ENCODE measurements at regions not wholly inside any gene's neighbourhood (a gene's known extent, or its start where the extent isn't known, plus 50 kb on each side); places are given as distances from the start of the nearest gene placed in this dataset.

- Histone ChIP-seq H3K79me2 (ENCODE audit: control insufficient read depth, insufficient read depth, low read length) (no peaks in the 10 kb centered on the region), H3K9me1 (ENCODE audit: control insufficient read depth, extremely low read depth, insufficient read depth, low read length) (no peaks in the 10 kb centered on the region), H2AFZ (ENCODE audit: control insufficient read depth, low read length) (no peak overlapping the region), H3K27ac (ENCODE audit: control insufficient read depth, insufficient read depth, low read length) (no peak overlapping the region), H3K36me3 (ENCODE audit: control insufficient read depth in 2 of 2, extremely low read depth in 1 of 2, insufficient read depth in 2 of 2, low read length in 2 of 2) (no peaks in the 10 kb centered on the region), H3K4me3 (ENCODE audit: control insufficient read depth in 2 of 3, extremely low read depth in 1 of 3, insufficient read depth in 2 of 3, low read depth in 1 of 3, low read length in 3 of 3) (no peak overlapping the region), H3K9me3 (ENCODE audit: control insufficient read depth, low read depth, low read length) (no peaks in the 10 kb centered on the region), H3K4me2 (ENCODE audit: control insufficient read depth, extremely low read depth, insufficient read depth, low read depth, low read length) (no peak overlapping the region), H3K4me1 (ENCODE audit: control insufficient read depth, extremely low read depth, insufficient read depth, low read length) (no peaks in the 10 kb centered on the region), H4K20me1 (ENCODE audit: control insufficient read depth, extremely low read depth, insufficient read depth, low read length) (no peaks in the 10 kb centered on the region), H3K9ac (ENCODE audit: control insufficient read depth, extremely low read depth, insufficient read depth, low read length) (no peak overlapping the region), H3K27me3 (ENCODE audit: control insufficient read depth, extremely low read depth, insufficient read depth, low read length) (no peaks in the 10 kb centered on the region)
- dilution Hi-C loops (cut with MboI; ENCODE audit: extremely low pct_ligation_motif_present, low sequenced_read_pairs) = no loop called here
- no peak for DNase-seq (ENCODE audit: low read depth, low spot score)
- no peak for FAIRE-seq
- TF ChIP-seq CTCF (optimal IDR thresholded peaks at IDR 0.05 in 1 of 3, IDR thresholded peaks at IDR 0.05 in 1 of 3, conservative IDR thresholded peaks at IDR 0.05 in 1 of 3; ENCODE audit: extremely low read depth in 1 of 3, insufficient read depth in 2 of 3, low read length in 3 of 3) (no peak), EZH2 (IDR thresholded peaks at IDR 0.05; ENCODE audit: low read length) (no peak)
Measured at GRCh38 chr3:87498358-87499080, 222.1 kb upstream of the POU1F1 start.

GRCh38 chr3:87495938-87496337 is 219.6 kb upstream of the POU1F1 start:
- no peak for TF ChIP-seq EZH2 (IDR thresholded peaks at IDR 0.05; ENCODE audit: low read length)
- no peak for TF ChIP-seq CTCF (optimal IDR thresholded peaks at IDR 0.05 in 1 of 3, IDR thresholded peaks at IDR 0.05 in 1 of 3, conservative IDR thresholded peaks at IDR 0.05 in 1 of 3; ENCODE audit: extremely low read depth in 1 of 3, insufficient read depth in 2 of 3, low read length in 3 of 3)
- H3K9ac ChIP-seq (ENCODE audit: control insufficient read depth, extremely low read depth, insufficient read depth, low read length) = no peak overlapping the region
- H3K27me3 ChIP-seq (ENCODE audit: control insufficient read depth, extremely low read depth, insufficient read depth, low read length) = no peaks in the 10 kb centered on the region
- FAIRE-seq = no peak
- DNase-seq (ENCODE audit: low read depth, low spot score) = no peak
- no peaks in the 10 kb centered on the region for H4K20me1 ChIP-seq (ENCODE audit: control insufficient read depth, extremely low read depth, insufficient read depth, low read length)
- H3K36me3 ChIP-seq (ENCODE audit: control insufficient read depth in 2 of 2, extremely low read depth in 1 of 2, insufficient read depth in 2 of 2, low read length in 2 of 2) = no peaks in the 10 kb centered on the region
- H3K9me3 ChIP-seq (ENCODE audit: control insufficient read depth, low read depth, low read length) = no peaks in the 10 kb centered on the region
- no peak overlapping the region for H3K4me3 ChIP-seq (ENCODE audit: control insufficient read depth in 2 of 3, extremely low read depth in 1 of 3, insufficient read depth in 2 of 3, low read depth in 1 of 3, low read length in 3 of 3)
- no peak overlapping the region for H3K4me2 ChIP-seq (ENCODE audit: control insufficient read depth, extremely low read depth, insufficient read depth, low read depth, low read length)
- H3K9me1 ChIP-seq (ENCODE audit: control insufficient read depth, extremely low read depth, insufficient read depth, low read length) = no peaks in the 10 kb centered on the region
- no peak overlapping the region for H3K27ac ChIP-seq (ENCODE audit: control insufficient read depth, insufficient read depth, low read length)
- no peaks in the 10 kb centered on the region for H3K79me2 ChIP-seq (ENCODE audit: control insufficient read depth, insufficient read depth, low read length)
- H3K4me1 ChIP-seq (ENCODE audit: control insufficient read depth, extremely low read depth, insufficient read depth, low read length) = no peaks in the 10 kb centered on the region
- no peak overlapping the region for H2AFZ ChIP-seq (ENCODE audit: control insufficient read depth, low read length)
- dilution Hi-C loops (cut with MboI; ENCODE audit: extremely low pct_ligation_motif_present, low sequenced_read_pairs) = no loop called here

Data from keratinocyte (primary cell).